ENCODE measurements at regions not wholly inside any gene's neighbourhood (a gene's known extent, or its start where the extent isn't known, plus 50 kb on each side); places are given as distances from the start of the nearest gene placed in this dataset.
"Not testable (repeated sequence)": the region's sequence is repeated elsewhere in the genome, so short reads cannot be mapped to it uniquely, and the experiment has no call there.

DNA sequence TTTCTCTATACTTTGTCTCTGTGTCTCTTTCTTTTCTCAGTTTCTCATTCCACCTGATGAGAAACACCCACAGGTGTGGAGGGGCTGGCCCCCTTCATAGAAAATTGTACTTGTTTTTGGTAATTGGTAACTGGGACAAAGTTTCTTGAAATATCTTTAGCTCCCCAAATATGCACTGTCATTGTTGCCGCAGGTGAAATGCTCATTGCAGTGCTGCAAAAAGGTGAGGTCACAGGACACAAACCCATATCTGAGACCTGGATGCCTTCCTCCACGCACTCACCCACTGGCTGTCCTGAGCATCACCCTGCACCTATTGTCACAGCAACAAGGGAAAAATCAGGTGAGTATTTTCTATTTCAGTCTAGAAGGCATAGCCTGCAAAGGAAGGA, 74.5 kb upstream of the CCDC180 start:
- H2AK5ac ChIP-seq (ENCODE audit: low read depth, low read length); H4K8ac ChIP-seq (ENCODE audit: extremely low read depth, insufficient read depth, low read length); H3K36me3 ChIP-seq (ENCODE audit: control insufficient read depth in 2 of 4, insufficient read depth in 4 of 4, low read length in 3 of 4); H2BK12ac ChIP-seq (ENCODE audit: low read depth, low read length); FAIRE-seq; H3K14ac ChIP-seq (ENCODE audit: insufficient read length); H2BK15ac ChIP-seq (ENCODE audit: low read length); CTCF ChIA-PET (ENCODE audit: partially characterized antibody); H3K4me1 ChIP-seq (replicated peaks in 1 of 4; ENCODE audit: control insufficient read depth in 3 of 4, insufficient read depth in 4 of 4, low read length in 3 of 4); H2AFZ ChIP-seq (ENCODE audit: low read length); H4K20me1 ChIP-seq (replicated peaks in 1 of 2; ENCODE audit: control insufficient read depth in 1 of 2, insufficient read depth in 2 of 2, low read length in 2 of 2); H3K23me2 ChIP-seq (ENCODE audit: low read depth, low read length); H3K79me1 ChIP-seq (ENCODE audit: low read depth, low read length); H3K27ac ChIP-seq (ENCODE audit: low read depth, low read length); H3K4me3 ChIP-seq (ENCODE audit: extremely low read depth in 1 of 4, insufficient read depth in 2 of 4, low read depth in 3 of 4, low read length in 4 of 4); H3K9ac ChIP-seq (replicated peaks in 1 of 4; ENCODE audit: extremely low read depth in 1 of 4, low read depth in 3 of 4, low read length in 3 of 4); H4K5ac ChIP-seq (ENCODE audit: insufficient read length, low read depth, low read length); H2BK5ac ChIP-seq (ENCODE audit: low read depth, low read length); H2BK120ac ChIP-seq (replicated peaks; ENCODE audit: low read depth, low read length); H3K9me3 ChIP-seq (ENCODE audit: insufficient read depth in 2 of 2, low read depth in 1 of 2, low read length in 1 of 2); H3K18ac ChIP-seq (ENCODE audit: extremely low read depth, low read length); H4K91ac ChIP-seq (replicated peaks; ENCODE audit: insufficient read length, low read length); H3K27me3 ChIP-seq (replicated peaks in 1 of 4; ENCODE audit: control insufficient read depth in 3 of 4, extremely low read depth in 1 of 4, insufficient read depth in 3 of 4, low read length in 3 of 4); H3K4me2 ChIP-seq (ENCODE audit: insufficient read depth in 1 of 2, low read depth in 2 of 2, low read length in 2 of 2); H3K4ac ChIP-seq (replicated peaks; ENCODE audit: insufficient read length, low read depth, low read length); H3K56ac ChIP-seq (replicated peaks; ENCODE audit: insufficient read length, low read depth, low read length); H2BK20ac ChIP-seq (ENCODE audit: low read length); H3K23ac ChIP-seq (ENCODE audit: insufficient read length): not testable (repeated sequence)
- POLR2A ChIA-PET (ENCODE audit: partially characterized antibody): interaction anchor here (1.3 kb wide), 1 partner anchor 12 kb away, joined by 5 read pairs; no protein-coding TSS in a partner anchor
- peaks cover 0 to 44% of the 10 kb centered on the region in 2 experiments; a peak in 3 of 4 replicates for H3K79me2 ChIP-seq (ENCODE audit: control insufficient read depth in 1 of 2, insufficient read depth in 2 of 2, low read length in 2 of 2)
- WGBS, 2 experiments (ENCODE audit: extremely low coverage in 1 of 2, insufficient coverage in 1 of 2, insufficient read length in 1 of 2, insufficient replicate concordance in 2 of 2, low coverage in 1 of 2, low lambda C conversion rate in 2 of 2, missing lambda C conversion rate in 1 of 2): 96% methylated on average over 2 of the region's 2 CpGs; no CpG with 5 or more reads in 1 of the 2 experiments
- peak in 1 of 2 experiments; percentile 42 for DNase-seq (ENCODE audit: low read depth in 1 of 2, low spot score in 2 of 2)

All from H1 (cell line).